ENCODE measurements at regions not wholly inside any gene's neighbourhood (a gene's known extent, or its start where the extent isn't known, plus 50 kb on each side); places are given as distances from the start of the nearest gene placed in this dataset.

GRCh38 chr11:80129396-80129795, 688.6 kb upstream of the TENM4 start:
- TF ChIP-seq CHD2 (IDR thresholded peaks at IDR 0.05; ENCODE audit: low read length) (no peak), CTCF (IDR thresholded peaks at IDR 0.05; ENCODE audit: control extremely low read depth in 1 of 3, insufficient read depth in 1 of 3, low read depth in 1 of 3, low read length in 3 of 3) (no peak)

All from H1 (cell line).